Fibroblast of skin of right biceps (primary cell): ENCODE measurements at regions not wholly inside any gene's neighbourhood (a gene's known extent, or its start where the extent isn't known, plus 50 kb on each side); places are given as distances from the start of the nearest gene placed in this dataset.
"Not testable (repeated sequence)": the region's sequence is repeated elsewhere in the genome, so short reads cannot be mapped to it uniquely, and the experiment has no call there.

Experiments
- DNase-seq: peaks from one replicate; pipeline ENCODE4 v3.0.0-alpha.2; 2013

DNA sequence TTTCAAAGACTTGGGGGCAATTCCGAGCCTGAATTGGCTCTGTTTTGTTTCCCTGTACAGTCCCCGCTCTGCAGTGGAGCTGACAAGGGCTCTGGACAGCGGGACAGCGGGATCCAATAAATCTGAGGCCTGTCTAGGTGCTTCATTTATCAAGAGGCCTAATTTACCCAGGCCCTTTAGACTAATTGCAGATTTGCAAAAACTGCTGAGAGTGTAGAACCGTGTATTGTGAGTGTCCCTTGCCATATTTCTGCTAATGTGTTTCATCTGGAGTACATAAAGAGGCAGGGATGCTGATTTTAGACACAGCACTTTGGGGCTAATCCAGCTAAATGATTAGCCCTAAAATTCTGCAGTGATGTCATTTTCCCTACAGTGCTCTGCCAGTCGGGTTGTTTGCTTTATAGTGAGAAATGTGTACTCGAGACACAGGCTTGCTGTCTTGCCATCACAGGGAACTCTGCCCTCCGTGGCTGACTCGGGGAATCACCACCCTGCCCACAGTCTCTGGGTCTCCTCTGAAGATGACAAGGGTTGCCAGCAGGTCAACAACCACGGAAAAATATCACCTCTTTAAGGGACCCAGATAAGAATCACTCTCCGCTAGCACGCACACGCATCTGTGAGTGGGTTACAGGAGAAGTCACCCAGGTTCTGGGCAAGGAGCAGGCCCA lies 592.0 kb downstream of the BNC2 start:
- DNase-seq: peak; percentile 17

DNA sequence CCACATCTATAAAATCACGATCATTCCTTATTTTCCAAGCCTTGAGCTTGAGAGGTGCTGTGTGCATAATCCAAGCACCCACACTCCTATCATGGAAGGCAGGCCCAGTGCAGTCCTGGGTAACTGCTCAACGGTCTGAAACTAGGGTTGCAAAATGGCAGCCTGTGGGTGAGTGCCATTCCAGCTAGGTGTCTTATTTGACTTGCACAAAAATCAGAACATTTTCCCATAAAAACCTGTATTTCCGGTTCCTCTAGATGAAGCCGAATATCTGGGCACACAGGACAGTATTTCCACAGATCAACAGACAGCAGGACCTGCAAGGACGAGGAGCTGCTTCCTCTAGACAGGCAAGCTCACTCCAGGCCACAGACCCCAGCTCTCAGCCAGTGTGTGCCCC lies 588.8 kb downstream of the BNC2 start:
- DNase-seq: no peak

DNA sequence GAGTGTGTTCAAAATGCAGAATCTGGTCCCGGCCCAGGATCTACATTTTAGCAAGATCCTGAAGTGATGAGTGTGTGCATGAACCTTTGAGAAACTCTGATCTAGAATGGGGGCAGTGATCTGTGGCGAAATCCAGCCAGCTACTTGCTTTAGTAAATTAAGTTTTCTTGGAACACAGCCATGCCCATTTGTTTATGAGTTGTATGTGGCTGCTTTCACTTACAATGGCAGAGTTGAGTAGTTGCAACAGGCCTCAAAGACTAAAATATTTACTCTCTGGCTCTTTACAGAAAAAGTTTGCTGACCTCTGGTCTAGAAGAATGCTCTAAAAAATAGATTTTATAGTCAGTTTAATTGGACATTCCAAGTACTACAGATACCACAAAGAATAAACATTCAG lies 588.3 kb downstream of the BNC2 start:
- DNase-seq: peak; percentile 19

DNA sequence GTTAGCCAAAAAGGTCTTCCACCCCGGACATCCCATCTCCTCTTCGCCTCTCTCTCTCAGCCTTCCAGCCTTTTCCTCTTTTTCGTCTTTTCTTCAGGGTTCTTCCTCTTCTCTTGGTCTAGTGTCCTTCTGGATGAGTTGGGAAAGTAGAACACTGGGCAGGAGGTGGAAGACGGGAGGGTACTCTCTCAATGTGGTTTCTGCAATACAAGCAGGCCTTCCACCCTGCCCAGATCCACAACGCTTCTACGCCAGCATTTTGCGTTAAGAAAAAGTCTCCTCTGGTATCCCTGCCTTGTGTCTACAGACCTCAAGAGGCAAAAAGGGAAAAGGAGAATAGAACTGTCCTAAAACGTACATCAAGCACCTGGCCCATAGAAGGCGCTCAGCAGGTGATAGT lies 587.8 kb downstream of the BNC2 start:
- no peak for DNase-seq

DNA sequence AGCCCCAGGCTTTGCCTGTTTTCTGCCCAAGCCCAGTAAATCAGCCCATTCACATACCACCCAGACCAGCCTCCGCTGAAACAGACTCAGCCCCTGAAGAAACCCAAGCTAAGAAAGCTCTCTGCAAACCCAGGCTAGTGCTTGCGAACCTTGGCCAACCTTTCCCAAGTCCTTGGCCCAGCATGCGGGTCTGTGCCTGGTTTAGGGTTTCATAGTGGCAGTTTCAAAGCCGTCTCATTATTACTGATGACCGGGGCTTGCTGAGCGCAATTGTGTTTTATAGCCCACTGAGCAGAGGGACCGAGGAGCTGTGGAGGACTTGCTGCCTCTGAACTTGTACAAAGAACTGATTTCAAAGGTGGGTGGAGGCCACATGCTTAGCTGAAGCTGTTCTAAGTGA lies 584.3 kb downstream of the BNC2 start:
- DNase-seq: no peak

DNA sequence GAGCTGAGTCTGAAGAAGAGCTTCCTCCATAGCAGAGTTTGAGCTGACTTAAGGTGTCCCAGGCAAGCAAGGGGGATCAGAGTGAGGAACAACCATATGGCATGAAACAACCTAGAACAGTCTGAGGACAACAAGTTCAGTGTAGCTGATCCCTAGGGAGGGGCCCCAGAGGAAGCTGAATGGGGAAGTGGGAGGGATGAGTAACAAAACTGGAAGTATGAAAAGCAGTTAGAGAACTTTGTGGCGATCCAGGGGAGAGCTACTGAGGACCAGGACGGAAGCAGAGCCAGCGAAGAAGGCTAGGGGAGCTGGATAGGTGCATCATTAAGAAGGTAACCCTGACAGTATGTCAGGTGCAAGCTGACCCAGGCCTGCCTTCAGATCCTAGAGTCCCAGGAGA lies 580.8 kb downstream of the BNC2 start:
- peak; percentile 9 for DNase-seq

DNA sequence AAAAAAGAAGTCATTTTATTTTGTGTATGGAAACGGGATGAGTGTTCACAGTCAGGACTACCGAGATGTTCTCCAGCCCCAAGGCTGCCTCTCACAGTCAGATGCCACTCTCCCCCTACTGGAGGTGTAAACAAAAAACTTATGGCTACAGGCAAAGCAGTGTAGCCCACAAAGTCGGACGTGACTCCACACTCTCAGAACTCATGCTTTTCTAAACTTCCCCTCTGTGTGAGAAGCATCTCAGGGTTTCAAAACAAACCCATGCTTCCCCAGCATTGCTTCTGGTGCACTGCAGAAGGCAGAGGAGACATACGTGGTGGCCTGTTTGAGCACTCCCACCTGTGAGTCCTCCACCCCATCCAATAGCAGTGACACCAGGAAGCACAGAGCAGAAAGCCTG lies 580.3 kb downstream of the BNC2 start:
- DNase-seq: no peak

DNA sequence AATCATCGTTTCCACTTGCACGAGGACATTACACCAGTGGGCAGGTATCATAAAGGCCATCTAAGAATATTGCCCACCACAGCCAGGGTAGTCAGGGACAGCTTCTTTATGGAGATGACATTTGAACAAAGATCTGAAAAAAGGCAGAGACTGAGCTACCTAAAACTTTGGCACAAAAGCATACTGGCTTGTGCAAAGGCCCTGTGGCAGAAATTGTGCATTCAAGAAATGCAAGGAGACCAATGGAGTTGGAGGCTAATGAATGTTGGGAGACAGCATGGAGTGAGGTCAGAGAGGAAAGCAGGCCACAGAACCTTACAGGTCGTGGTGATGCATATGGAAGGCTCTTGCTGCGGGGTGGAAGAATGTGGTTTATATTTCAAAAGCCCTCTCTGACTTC lies 578.5 kb downstream of the BNC2 start:
- DNase-seq: no peak

DNA sequence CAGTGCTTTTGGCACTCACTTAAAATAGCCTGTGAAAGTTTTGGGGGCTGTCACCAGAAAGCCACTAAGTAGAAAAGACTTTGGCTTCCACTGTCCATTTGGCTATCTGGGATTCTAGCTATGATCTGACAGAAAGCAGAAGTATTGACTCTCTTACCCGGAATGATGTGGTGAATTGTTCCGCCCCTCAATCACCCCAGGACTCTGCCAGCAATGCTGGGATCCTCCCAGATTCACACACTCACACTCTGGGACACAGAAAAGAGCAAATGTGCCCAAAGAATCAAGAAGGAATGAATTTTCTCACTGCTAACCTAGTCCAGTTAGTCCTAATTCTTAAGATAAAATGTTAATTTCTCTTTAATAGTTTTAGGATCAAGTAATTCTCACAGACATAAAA lies 576.9 kb downstream of the BNC2 start:
- DNase-seq: no peak

DNA sequence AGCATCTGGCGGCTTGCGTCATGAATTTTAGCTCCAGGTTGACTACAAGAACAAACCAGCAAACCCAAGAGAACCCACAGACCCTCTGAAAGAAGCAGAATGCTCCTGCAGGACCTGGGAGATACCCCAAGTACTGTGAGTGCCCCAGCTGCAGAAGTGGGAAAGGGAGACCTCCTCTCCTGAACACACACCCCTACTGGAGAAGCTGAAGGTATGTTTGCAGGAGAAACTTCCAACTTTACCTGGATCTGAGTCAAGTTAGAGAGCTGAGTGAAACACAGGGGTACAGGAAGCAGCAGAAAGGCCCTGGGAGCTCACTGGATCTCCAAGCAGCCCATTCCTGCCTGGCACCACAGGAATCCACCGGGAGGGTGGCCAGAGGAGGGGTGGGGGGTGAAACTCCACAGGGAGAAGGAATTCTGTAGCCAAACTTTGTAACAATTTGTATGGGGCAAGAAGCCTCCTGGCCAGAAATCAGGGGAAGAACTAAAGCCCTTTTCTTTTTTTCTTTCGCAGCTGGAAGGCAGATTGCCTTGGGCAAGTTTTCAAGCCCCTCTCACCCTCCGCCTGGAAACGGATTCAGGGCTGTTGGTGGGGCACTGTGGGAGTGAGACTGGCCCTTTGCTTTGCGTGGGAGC lies 576.2 kb downstream of the BNC2 start:
- DNase-seq: peak; percentile 40

DNA sequence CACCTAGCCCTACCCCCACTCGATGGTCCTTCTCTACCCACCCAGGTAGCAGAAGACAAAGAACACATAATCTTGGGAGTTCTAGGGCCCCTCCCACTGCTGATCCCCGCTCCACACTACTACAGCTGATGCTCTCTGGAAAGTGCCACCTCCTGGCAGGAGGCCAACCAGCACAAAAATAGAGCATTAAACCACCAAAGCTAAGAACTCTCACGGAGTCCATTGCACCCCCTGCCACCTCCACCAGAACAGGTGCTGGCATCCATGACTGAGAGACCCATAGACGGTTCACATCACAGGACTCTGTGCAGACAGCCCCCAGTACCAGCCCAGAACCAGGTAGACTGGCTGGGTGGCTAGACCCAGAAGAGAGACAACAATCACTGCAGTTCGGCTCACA lies 575.5 kb downstream of the BNC2 start:
- not testable (repeated sequence) for DNase-seq

DNA sequence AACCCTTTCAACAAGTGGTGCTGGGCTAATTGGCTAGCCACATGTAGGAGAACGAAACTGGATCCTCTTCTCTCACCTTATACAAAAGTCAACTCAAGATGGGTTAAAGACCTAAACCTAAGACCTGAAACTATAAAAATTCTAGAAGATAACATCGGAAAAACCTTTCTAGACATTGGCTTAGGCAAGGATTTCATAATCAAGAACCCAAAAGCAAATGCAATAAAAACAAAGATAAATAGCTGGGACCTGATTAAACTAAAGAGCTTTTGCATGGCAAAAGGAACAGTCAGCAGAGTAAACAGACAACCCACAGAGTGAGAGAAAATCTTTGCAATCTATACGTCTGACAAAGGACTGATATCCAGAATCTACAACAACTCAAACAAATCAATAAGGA lies 571.1 kb downstream of the BNC2 start:
- DNase-seq: not testable (repeated sequence)

DNA sequence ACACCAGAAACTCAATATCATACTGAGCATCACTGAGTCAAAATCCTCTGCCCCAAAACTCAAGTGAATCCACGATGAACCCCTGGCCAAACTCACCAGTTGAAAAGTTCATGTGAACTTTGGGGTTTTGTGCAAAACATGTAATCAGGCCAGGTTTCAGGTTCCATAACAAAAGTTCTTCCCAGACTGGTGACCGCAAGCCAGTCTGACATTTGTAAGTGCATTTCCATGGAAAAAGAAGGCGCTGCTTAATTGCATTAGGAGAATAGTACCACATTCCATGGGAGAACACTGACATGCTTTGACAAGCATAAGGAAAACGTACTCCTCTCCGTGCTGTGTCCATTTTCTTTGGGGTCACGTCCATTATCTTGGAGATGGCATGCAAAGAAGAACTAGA lies 567.0 kb downstream of the BNC2 start:
- DNase-seq: no peak

DNA sequence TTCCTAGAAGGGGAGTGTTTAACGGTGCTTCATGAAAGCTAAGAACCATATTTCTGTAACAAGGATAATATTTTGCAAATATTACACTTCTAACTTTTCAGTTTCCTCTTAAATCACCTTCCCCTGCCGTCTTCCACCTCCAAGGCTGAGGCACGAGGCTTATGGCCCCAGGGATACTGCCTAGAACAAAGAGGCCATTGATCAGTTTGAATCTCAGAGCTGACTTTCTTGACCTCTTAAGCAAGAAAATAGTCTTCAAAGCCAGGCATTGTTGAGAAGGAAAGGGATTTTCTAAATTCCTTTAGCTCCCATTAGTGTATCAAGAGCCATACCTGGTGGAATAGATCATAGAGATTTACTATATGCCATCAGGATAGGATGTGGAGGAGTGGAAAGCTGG lies 566.2 kb downstream of the BNC2 start:
- no peak for DNase-seq

DNA sequence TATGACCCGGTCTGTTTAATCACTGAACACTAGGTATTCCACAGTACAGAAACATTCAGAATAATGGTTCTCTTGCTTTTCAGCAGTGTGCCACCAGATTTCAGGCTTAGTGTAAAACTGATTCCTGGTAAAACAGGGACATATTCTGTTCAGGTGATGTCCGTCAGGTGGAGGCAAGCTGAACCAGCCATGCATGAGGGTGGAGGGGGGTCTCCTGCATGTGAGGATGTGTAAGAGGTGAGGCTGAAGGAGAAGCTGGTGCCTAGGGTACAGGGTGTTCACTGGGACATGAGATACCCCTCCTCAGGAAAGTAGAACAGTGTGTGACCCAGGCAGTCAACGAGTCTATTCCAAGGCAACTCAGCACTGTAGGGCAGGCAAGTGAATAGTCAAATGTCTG lies 563.9 kb downstream of the BNC2 start:
- DNase-seq: no peak

DNA sequence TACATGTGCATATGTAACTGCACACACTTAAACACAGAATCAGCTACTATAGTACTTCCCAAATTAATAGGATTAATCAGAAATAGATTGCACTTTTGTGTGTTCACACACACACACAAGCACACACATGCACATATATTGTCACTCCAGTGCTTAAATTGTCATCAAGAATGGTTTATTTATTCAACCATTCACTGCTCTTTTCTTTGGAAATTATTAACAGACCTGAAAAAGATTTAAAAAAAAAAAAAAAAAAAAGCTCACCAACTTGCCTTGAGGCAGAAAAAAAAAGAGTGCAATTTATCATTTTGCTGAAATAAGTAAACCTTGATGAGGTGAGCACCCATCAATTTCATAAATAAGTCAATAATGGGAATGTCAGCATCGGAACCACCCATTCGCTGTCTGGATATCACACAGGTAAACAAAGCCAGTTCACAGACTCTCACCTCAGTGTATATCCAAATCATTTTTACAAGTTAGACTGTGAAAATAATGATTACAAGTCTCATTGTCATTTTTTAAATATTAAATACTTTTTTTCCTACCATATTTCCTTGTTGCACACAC lies 562.8 kb downstream of the BNC2 start:
- DNase-seq: no peak

DNA sequence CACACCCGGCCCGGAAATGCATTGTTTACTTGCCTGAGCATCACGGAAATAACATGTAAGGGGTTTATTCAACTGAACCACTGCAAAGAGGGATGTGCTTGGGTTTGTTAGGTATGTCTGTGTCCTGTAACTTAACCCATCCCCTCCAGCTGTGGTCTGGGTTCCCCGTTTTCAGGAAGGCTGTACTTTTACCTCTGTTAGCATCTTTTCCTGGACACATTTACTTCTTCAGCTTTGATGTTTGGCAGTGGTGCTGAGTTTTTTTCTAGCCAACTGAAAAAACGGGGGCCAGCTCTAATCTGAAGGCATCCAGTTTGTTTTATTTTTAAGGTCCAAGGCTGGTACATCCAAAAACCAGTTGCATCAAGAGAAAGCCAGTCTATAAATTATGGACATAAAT lies 561.8 kb downstream of the BNC2 start:
- DNase-seq: no peak

DNA sequence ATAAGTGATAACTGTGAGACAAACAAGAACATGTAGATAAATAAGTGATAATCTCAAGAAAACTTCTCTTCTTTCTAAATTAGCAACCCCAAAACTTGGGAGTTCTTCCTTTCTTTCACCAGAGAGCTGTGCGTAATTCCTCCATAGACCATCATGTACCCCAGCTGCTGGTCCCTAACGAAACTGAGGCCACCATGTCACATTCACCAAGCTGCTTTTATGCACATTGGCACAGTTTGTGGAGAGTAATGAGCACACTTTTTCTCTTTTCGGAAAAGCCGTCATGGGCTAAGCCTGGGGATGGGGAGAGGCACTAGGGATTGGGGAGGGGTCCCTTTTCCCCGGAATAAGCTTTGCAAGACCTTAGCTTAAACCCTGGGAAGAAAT lies 561.4 kb downstream of the BNC2 start:
- no peak for DNase-seq

DNA sequence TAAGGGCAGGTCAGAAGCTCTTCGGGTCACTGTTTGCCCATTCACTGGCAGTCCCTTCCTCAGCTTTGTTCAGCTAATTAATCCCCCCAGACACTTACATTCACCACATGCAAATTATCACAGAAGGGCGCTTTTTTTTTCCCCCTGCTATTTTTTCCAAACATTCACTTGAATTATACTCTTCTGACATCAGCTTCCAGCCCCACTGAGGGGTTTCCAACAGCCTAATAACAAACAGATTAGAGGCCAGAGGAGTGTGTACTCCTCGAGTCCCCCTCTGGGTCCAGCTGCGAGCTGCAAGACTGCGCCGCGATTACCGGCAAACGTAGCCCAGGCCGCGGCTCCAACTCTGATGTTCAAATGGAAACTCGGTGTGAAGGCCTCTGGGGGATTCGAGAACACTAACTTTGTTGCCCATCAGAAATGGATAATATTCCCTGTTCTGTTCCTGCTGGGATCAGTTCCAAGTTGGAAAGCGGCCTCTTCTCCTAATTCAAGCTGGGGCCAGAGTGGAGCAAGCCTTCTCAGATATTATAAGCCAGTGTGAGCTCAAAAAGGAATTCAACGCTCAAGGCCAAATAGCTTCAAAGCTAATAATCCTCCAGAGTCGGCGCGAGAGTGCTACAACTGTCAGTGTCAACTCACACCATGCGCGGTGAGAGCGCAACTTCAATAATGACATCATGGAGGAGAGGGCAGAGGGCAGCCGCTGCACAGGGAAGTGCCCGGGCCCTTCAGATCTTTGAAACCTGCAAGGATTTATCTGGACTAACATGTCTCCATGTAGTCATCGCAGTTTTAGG lies 560.8 kb downstream of the BNC2 start:
- DNase-seq: peak; percentile 48

DNA sequence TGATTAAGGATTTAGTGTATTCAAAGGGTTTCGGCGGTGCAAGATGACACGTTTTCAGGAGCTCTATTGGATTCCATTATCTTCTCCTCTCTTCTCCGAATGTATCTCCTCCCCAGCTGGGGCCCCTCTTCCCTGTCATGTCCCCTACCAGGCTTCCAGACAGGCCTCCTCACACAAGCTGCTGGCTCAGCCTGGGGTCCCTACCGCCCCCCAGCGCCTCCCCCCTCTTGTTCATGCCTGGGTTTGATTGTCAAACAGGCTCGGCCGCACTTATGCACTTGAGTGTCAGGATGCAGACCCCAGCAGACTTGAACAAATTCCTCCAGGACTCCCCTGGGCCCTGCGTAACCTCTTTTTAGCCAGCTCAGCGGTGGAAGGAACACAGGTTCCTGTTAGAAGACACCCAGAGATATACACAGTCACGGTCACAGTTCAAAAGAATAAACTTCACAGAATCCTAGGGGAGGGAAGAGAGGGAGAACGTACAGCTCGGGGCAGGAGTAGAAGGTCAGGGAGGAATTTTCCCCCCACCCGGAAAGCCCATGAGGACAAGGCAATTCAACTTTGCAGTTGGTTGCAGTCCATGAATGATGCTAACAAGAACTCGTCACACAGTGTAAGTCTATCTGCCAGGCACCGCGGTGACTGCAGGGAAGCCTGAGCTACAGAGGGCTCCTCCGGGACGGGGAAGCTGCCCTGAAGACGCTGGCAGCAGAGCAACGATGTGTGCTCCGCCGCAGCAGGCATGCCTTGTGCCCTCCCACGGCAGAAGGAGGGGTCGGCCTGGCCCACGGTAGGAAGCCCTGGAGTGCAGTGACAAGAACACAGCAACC lies 560.0 kb downstream of the BNC2 start:
- DNase-seq: peak; percentile 32

DNA sequence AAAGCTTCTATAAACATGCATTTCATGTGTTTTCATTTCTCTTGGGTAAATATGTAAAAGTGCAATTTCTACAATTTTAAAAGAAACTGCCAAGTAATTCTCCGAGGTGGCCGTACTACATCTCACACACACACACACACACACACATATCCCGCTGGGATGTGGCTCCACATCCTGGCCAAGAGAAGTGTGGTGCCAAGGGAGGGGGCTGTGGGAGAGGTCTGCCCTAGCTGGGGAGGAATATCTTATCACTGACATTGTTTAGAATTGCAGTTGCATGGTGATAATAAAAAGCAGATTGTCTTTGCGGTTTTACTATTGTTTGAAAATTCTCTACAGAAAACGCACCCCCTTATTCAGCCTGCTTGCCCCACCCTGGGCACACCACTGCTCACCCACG lies 558.4 kb downstream of the BNC2 start:
- peak; percentile 58 for DNase-seq

DNA sequence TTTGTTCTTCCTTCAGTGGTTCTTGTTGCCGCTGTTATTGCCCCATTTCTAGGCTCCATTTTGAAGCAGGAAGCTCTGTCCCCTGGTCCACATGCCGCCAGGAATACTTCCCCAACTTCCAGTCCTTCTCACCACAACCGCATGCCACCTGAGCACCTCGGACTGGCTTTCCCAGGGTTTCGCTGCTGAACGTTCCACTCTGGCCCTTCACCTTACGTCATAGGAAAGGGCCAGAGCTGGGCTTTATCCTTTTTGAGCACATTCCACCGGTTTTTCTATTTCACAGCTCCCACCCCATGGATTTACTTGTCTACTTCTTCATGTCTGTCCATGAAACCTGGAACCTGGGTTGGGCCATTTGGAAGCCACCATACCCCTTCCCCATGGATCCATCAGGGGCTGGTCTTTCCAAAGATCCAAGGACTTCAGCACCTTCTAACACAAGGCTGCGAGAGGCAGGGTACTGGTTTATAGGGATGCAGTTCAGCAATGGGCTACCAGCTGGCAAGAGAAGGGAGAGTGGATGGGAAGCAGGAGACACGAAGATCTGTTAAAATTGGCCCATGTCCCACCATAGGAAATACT lies 557.4 kb downstream of the BNC2 start:
- no peak for DNase-seq

DNA sequence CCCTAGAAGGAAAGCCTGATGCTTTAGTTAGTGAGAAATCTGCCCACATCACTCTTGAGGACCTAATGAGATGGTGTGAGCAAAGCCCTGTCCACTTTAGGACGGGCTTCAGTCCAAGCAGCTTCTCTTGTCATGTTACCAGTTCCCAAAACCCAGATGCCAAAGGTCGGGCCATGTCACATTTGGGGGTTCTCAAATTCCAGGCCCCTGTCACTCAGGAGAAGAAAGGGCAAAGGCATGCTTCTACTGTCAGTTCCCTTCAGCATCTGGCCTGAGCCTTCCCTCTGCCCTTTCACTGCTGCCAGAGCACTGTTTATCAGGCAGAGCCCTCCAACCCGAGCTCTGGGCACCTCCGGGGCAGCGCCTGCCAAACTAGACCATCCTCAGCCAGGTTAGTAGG lies 556.0 kb downstream of the BNC2 start:
- no peak for DNase-seq
